GM23338 (cell line): ENCODE measurements at regions not wholly inside any gene's neighbourhood (a gene's known extent, or its start where the extent isn't known, plus 50 kb on each side); places are given as distances from the start of the nearest gene placed in this dataset.

Experiments
- ATAC-seq: fragments of 200-7000 bp; cut with Tn5 transposase; 3 replicates; pipeline ENCODE4 v1.9.1; 2020
- DNase-seq: peaks from one replicate; pipeline ENCODE4 v3.0.0-alpha.2; 2015; ENCODE audit warnings: low spot score
- H2AFZ ChIP-seq: fragments of 200-600 bp; sonication (generic); 2 replicates; pipeline ENCODE4 v1.8.0; 2016; ENCODE audit warnings: antibody characterized with exemption, mild to moderate bottlenecking, moderate library complexity
- H3F3A ChIP-seq: fragments of 200-600 bp; sonication (generic); replicated peaks from 2 replicates; pipeline ENCODE4 v1.8.0; 2017; ENCODE audit warnings: antibody characterized with exemption, mixed run types, low read depth
- H3K27ac ChIP-seq: fragments of 200-600 bp; sonication (generic); 2 replicates; pipeline ENCODE4 v1.6.1; 2016; ENCODE audit warnings: low read depth
- H3K27me3 ChIP-seq: fragments of 200-600 bp; sonication (generic); 2 replicates; pipeline ENCODE4 v1.8.0; 2016; ENCODE audit warnings: mild to moderate bottlenecking, mixed run types, moderate library complexity; ENCODE audit not compliant: insufficient read depth
- H3K36me3 ChIP-seq: fragments of 200-600 bp; sonication (generic); 2 replicates; pipeline ENCODE4 v1.8.0; 2016; ENCODE audit warnings: mild to moderate bottlenecking; ENCODE audit not compliant: insufficient read depth
- H3K4me1 ChIP-seq: fragments of 200-600 bp; sonication (generic); 2 replicates; pipeline ENCODE4 v1.8.0; 2016; ENCODE audit warnings: mild to moderate bottlenecking, moderate library complexity; ENCODE audit not compliant: insufficient read depth
- H3K4me2 ChIP-seq: fragments of 200-600 bp; sonication (generic); 2 replicates; pipeline ENCODE4 v1.7.1; 2017; ENCODE audit warnings: mixed run types
- H3K4me3 ChIP-seq: fragments of 200-600 bp; sonication (generic); 2 replicates; pipeline ENCODE4 v1.6.1; 2016; ENCODE audit warnings: mixed run types
- H3K79me2 ChIP-seq: fragments of 200-600 bp; sonication (generic); replicated peaks from 2 replicates; pipeline ENCODE4 v1.8.0; 2017; ENCODE audit warnings: mild to moderate bottlenecking; ENCODE audit not compliant: insufficient read depth
- H3K9me2 ChIP-seq: fragments of 200-600 bp; sonication (generic); 2 replicates; pipeline ENCODE4 v1.8.0; 2017; ENCODE audit not compliant: insufficient read depth
- H4K20me1 ChIP-seq: fragments of 200-600 bp; sonication (generic); replicated peaks from 2 replicates; pipeline ENCODE4 v1.8.0; 2017; ENCODE audit warnings: mild to moderate bottlenecking; ENCODE audit not compliant: insufficient read depth
- H3K27ac Mint-ChIP-seq: 2 replicates; pipeline ENCODE4 v1.8.0; 2020; ENCODE audit warnings: inconsistent platforms, mild to moderate bottlenecking, moderate library complexity, mixed read lengths
- H3K27me3 Mint-ChIP-seq: 3 replicates; pipeline ENCODE4 v1.8.0; 2022; ENCODE audit warnings: low read depth, mild to moderate bottlenecking, moderate library complexity, mixed read lengths, inconsistent platforms; ENCODE audit not compliant: insufficient read depth, poor library complexity
- H3K36me3 Mint-ChIP-seq: 3 replicates; pipeline ENCODE4 v1.8.0; 2021; ENCODE audit warnings: low read depth, mild to moderate bottlenecking, inconsistent platforms, moderate library complexity, mixed read lengths
- H3K4me1 Mint-ChIP-seq: 3 replicates; pipeline ENCODE4 v1.8.0; 2020; ENCODE audit warnings: mild to moderate bottlenecking, inconsistent platforms, mixed read lengths
- H3K4me3 Mint-ChIP-seq: 3 replicates; pipeline ENCODE4 v1.8.0; 2021; ENCODE audit warnings: moderate library complexity, mild to moderate bottlenecking, inconsistent platforms, mixed read lengths
- H3K9me3 Mint-ChIP-seq: 3 replicates; pipeline ENCODE4 v1.8.0; 2020; ENCODE audit warnings: moderate library complexity, mild to moderate bottlenecking, inconsistent platforms, mixed read lengths
- CREB1 ChIP-seq: fragments of 250-450 bp; sonication (Bioruptor Pico); IDR thresholded peaks from 2 replicates; pipeline ENCODE4 v1.5.0; 2020; ENCODE audit warnings: low read depth, mild to moderate bottlenecking, moderate library complexity
- ETS1 ChIP-seq: IDR thresholded peaks from 2 replicates; pipeline ENCODE4 v1.6.1; 2016; ENCODE audit warnings: antibody characterized with exemption
- JUNB ChIP-seq: IDR thresholded peaks from one replicate; pipeline ENCODE4 v1.6.1; 2016; ENCODE audit warnings: antibody characterized with exemption; ENCODE audit not compliant: unreplicated experiment
- NANOG ChIP-seq: IDR thresholded peaks from 2 replicates; pipeline ENCODE4 v1.6.1; 2016; ENCODE audit warnings: antibody characterized with exemption, borderline replicate concordance
- REST ChIP-seq: IDR thresholded peaks from one replicate; pipeline ENCODE4 v1.6.1; 2018; ENCODE audit warnings: antibody characterized with exemption; ENCODE audit not compliant: unreplicated experiment
- STAT1 ChIP-seq: IDR thresholded peaks from one replicate; pipeline ENCODE4 v1.6.1; 2016; ENCODE audit warnings: antibody characterized with exemption; ENCODE audit not compliant: unreplicated experiment
- ZNF114 ChIP-seq: fragments of 250-450 bp; sonication (Bioruptor Pico); IDR thresholded peaks from 2 replicates; pipeline ENCODE4 v1.5.0; 2020; ENCODE audit warnings: mild to moderate bottlenecking, moderate library complexity
- ZNF462 ChIP-seq: fragments of 250-450 bp; sonication (Bioruptor Pico); IDR thresholded peaks from 2 replicates; pipeline ENCODE4 v1.5.0; 2020; ENCODE audit warnings: mild to moderate bottlenecking, moderate library complexity

GRCh38 chr11:29125606-29126005, 891.2 kb downstream of the KCNA4 start (continued):
- TF ChIP-seq ZNF462 (CRISPR knock-in tag): no peak
- TF ChIP-seq REST: no peak
- no peak for TF ChIP-seq NANOG

GRCh38 chr11:29124470-29124869, 892.4 kb downstream of the KCNA4 start:
- H3F3A ChIP-seq: no peaks in the 10 kb centered on the region
- H3K79me2 ChIP-seq: no peaks in the 10 kb centered on the region
- Mint-ChIP-seq H3K4me3 (no peak overlapping the region), H3K4me1 (peaks cover 4% of the 10 kb centered on the region; the same call in 1 of the 3 replicates), H3K36me3 (no peaks in the 10 kb centered on the region), H3K27me3 (no peaks in the 10 kb centered on the region), H3K27ac (no peak overlapping the region), H3K9me3 (no peaks in the 10 kb centered on the region; the same call in 2 of the 3 replicates)
- no peaks in the 10 kb centered on the region for H3K36me3 ChIP-seq
- H3K4me2 ChIP-seq: no peak overlapping the region
- H3K4me1 ChIP-seq: no peaks in the 10 kb centered on the region
- H3K27ac ChIP-seq: no peak overlapping the region
- no peak overlapping the region for H2AFZ ChIP-seq
- no peak for DNase-seq
- no peak overlapping the region for H3K4me3 ChIP-seq
- TF ChIP-seq CREB1 (CRISPR knock-in tag) (no peak), JUNB (no peak), ETS1 (no peak), STAT1 (no peak), ZNF114 (CRISPR knock-in tag) (no peak)
- ATAC-seq: no peak
- H3K27me3 ChIP-seq: no peaks in the 10 kb centered on the region
- no peaks in the 10 kb centered on the region for H3K9me2 ChIP-seq
- H4K20me1 ChIP-seq: no peaks in the 10 kb centered on the region
